ENCODE measurements at regions not wholly inside any gene's neighbourhood (a gene's known extent, or its start where the extent isn't known, plus 50 kb on each side); places are given as distances from the start of the nearest gene placed in this dataset.

DNA sequence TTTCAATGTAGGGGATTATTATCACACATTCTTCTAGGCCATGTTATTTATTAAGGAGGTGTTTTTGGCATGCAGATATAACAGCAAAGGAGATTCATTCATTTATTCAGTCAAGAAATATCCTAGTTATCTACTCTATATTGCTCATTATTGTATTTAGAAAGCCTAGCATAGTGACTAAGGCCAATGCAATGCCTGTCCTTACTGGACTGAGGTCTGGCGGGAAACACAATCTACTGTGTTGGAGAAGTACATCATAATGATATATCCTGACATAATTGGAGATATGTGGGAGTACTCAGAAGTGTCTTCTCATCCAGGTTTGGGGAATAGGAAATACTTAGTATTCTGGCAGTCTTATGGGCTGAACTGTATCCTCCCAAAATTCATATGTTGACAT, 421.5 kb upstream of the USP24 start (continued):
- no peak for TF ChIP-seq RARG (CRISPR knock-in tag; IDR thresholded peaks at IDR 0.05; ENCODE audit: low read depth)

DNA sequence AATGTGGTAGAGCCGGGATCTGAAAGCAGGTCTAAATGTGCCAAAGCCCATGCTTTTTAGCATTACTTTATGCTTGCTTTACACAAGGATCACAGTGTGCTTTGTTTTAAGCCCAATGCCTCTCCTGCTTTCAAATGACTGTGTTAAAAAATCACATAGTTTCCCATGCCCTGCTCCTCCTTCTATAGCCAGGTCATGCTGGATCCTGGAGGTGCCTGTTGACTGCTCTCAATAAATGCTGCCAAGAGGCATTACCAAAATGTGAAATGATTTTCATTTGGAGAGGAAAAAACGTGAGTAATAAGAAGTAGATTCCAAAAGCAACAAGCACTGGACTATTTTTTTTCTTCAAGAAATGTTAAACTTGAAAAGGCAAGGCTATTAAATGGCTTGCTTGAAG, 420.7 kb upstream of the USP24 start:
- no peaks in the 10 kb centered on the region for H3K36me3 ChIP-seq (replicated peaks in 1 of 2; ENCODE audit: control insufficient read depth in 1 of 2, insufficient read depth in 2 of 2, low read length in 2 of 2)
- no peak overlapping the region for H3K4me3 ChIP-seq (replicated peaks in 1 of 3; ENCODE audit: insufficient read depth in 1 of 3, low read depth in 2 of 3, low read length in 3 of 3)
- no peak overlapping the region for H3K9ac ChIP-seq (ENCODE audit: insufficient read depth, low read depth, low read length)
- in situ Hi-C loops (cut with HindIII; ENCODE audit: extremely low pct_ligation_motif_present, low pct_unique_long_range_greater_than_20kb): no loop called here
- intact Hi-C loops (cut with micrococcal nuclease; ENCODE audit: unreplicated experiment): no loop called here
- WGBS (ENCODE audit: low lambda C conversion rate): 0% methylated on average over 2 of the region's 2 CpGs
- DNase-seq (ENCODE audit: low spot score): no peak
- H3K27me3 ChIP-seq (ENCODE audit: control insufficient read depth in 1 of 2, insufficient read depth in 2 of 2, low read length in 2 of 2): peaks cover 0 to 4% of the 10 kb centered on the region in 2 experiments; a peak in 1 of 5 replicates
- CTCF ChIA-PET (ENCODE audit: low intra/inter-chr PET ratio, low total read pairs): no interaction called here
- H3K79me2 ChIP-seq (ENCODE audit: insufficient read depth, low read length): no peaks in the 10 kb centered on the region
- H2AFZ ChIP-seq (ENCODE audit: low read length): no peak overlapping the region
- POLR2A ChIA-PET: no interaction called here
- H3K4me1 ChIP-seq (ENCODE audit: insufficient read depth, low read length): peaks cover under 1% of the 10 kb centered on the region; the same call in 1 of the 2 replicates
- H3K9me3 ChIP-seq (ENCODE audit: low read length): no peaks in the 10 kb centered on the region
- no TSS peak for BruUV-seq (replicated peaks)
- no peak overlapping the region for H3K4me2 ChIP-seq (ENCODE audit: low read depth, low read length)
- no peaks in the 10 kb centered on the region for H4K20me1 ChIP-seq (ENCODE audit: insufficient read depth, low read length)
- no peak for ATAC-seq
- no peak overlapping the region for H3K27ac ChIP-seq (ENCODE audit: extremely low read length, insufficient read depth, low read length)
- FAIRE-seq: no peak
- TF ChIP-seq, protein P1, sequence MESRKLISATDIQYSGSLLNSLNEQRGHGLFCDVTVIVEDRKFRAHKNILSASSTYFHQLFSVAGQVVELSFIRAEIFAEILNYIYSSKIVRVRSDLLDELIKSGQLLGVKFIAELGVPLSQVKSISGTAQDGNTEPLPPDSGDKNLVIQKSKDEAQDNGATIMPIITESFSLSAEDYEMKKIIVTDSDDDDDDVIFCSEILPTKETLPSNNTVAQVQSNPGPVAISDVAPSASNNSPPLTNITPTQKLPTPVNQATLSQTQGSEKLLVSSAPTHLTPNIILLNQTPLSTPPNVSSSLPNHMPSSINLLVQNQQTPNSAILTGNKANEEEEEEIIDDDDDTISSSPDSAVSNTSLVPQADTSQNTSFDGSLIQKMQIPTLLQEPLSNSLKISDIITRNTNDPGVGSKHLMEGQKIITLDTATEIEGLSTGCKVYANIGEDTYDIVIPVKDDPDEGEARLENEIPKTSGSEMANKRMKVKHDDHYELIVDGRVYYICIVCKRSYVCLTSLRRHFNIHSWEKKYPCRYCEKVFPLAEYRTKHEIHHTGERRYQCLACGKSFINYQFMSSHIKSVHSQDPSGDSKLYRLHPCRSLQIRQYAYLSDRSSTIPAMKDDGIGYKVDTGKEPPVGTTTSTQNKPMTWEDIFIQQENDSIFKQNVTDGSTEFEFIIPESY (CRISPR knock-in tag; IDR thresholded peaks at IDR 0.05): no peak
- TF ChIP-seq ZNF180 (CRISPR knock-in tag; IDR thresholded peaks at IDR 0.05; ENCODE audit: borderline replicate concordance, low read depth) (no peak), ZNF724P (CRISPR knock-in tag; IDR thresholded peaks at IDR 0.05; ENCODE audit: borderline replicate concordance) (no peak), ZNF17 (CRISPR knock-in tag; IDR thresholded peaks at IDR 0.05) (no peak), NFYC (CRISPR knock-in tag; IDR thresholded peaks at IDR 0.05) (no peak), ZNF224 (CRISPR knock-in tag; IDR thresholded peaks at IDR 0.05) (no peak), ASH2L (IDR thresholded peaks at IDR 0.05; ENCODE audit: insufficient read length, low read depth, low read length) (no peak)
- TF ChIP-seq, protein P2, sequence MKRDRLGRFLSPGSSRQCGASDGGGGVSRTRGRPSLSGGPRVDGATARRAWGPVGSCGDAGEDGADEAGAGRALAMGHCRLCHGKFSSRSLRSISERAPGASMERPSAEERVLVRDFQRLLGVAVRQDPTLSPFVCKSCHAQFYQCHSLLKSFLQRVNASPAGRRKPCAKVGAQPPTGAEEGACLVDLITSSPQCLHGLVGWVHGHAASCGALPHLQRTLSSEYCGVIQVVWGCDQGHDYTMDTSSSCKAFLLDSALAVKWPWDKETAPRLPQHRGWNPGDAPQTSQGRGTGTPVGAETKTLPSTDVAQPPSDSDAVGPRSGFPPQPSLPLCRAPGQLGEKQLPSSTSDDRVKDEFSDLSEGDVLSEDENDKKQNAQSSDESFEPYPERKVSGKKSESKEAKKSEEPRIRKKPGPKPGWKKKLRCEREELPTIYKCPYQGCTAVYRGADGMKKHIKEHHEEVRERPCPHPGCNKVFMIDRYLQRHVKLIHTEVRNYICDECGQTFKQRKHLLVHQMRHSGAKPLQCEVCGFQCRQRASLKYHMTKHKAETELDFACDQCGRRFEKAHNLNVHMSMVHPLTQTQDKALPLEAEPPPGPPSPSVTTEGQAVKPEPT (CRISPR knock-in tag; IDR thresholded peaks at IDR 0.05; ENCODE audit: low read depth): no peak
- TF ChIP-seq, protein P3, sequence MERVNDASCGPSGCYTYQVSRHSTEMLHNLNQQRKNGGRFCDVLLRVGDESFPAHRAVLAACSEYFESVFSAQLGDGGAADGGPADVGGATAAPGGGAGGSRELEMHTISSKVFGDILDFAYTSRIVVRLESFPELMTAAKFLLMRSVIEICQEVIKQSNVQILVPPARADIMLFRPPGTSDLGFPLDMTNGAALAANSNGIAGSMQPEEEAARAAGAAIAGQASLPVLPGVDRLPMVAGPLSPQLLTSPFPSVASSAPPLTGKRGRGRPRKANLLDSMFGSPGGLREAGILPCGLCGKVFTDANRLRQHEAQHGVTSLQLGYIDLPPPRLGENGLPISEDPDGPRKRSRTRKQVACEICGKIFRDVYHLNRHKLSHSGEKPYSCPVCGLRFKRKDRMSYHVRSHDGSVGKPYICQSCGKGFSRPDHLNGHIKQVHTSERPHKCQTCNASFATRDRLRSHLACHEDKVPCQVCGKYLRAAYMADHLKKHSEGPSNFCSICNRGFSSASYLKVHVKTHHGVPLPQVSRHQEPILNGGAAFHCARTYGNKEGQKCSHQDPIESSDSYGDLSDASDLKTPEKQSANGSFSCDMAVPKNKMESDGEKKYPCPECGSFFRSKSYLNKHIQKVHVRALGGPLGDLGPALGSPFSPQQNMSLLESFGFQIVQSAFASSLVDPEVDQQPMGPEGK (CRISPR knock-in tag; IDR thresholded peaks at IDR 0.05): no peak
- TF ChIP-seq, protein P4, sequence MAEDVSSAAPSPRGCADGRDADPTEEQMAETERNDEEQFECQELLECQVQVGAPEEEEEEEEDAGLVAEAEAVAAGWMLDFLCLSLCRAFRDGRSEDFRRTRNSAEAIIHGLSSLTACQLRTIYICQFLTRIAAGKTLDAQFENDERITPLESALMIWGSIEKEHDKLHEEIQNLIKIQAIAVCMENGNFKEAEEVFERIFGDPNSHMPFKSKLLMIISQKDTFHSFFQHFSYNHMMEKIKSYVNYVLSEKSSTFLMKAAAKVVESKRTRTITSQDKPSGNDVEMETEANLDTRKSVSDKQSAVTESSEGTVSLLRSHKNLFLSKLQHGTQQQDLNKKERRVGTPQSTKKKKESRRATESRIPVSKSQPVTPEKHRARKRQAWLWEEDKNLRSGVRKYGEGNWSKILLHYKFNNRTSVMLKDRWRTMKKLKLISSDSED (CRISPR knock-in tag; IDR thresholded peaks at IDR 0.05): no peak
